Mucosa of stomach (tissue), 1 donor: ENCODE measurements at regions not wholly inside any gene's neighbourhood (a gene's known extent, or its start where the extent isn't known, plus 50 kb on each side); places are given as distances from the start of the nearest gene placed in this dataset.

Experiments used
- H3K27me3 ChIP-seq: one replicate; pipeline ENCODE4 v1.7.0; 2013; ENCODE audit warnings: mild to moderate bottlenecking, low read length; ENCODE audit not compliant: control insufficient read depth, insufficient read depth
- H3K36me3 ChIP-seq: one replicate; pipeline ENCODE4 v1.7.0; 2013; ENCODE audit warnings: low read length; ENCODE audit not compliant: control insufficient read depth, insufficient read depth
- H3K4me1 ChIP-seq: one replicate; pipeline ENCODE4 v1.7.0; 2013; ENCODE audit warnings: mild to moderate bottlenecking, low read length; ENCODE audit not compliant: control insufficient read depth, insufficient read depth
- H3K4me3 ChIP-seq: one replicate; pipeline ENCODE4 v1.7.0; 2013; ENCODE audit warnings: low read length
- H3K9ac ChIP-seq: one replicate; pipeline ENCODE4 v1.7.0; 2013; ENCODE audit warnings: mild to moderate bottlenecking, low read length, moderate library complexity
- H3K9me3 ChIP-seq: one replicate; pipeline ENCODE4 v1.7.0; 2013; ENCODE audit warnings: mild to moderate bottlenecking, low read length, moderate library complexity; ENCODE audit not compliant: control insufficient read depth
- donor health status: Pancreatic carcinoma.

DNA sequence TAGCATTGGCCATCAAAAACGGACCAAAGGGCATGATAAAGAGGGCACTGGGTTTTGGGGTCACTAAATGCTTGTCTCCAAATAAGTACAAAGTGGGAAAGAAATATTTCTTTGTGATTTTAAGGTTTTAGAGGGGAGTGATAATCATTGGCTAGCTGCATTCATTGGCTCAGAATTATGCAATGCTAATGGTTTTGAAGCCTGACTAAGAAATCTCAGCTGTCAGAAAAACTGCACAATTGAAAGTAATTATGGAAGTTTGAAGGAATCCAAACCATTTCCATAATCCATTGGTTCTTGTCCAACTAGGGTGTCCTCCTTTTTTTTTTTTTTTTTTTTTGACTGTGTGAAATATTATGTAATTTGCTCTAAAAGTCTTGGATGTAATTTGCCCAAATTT, 88.2 kb upstream of the ARGLU1 start:
- no peaks in the 10 kb centered on the region for H3K27me3 ChIP-seq

DNA sequence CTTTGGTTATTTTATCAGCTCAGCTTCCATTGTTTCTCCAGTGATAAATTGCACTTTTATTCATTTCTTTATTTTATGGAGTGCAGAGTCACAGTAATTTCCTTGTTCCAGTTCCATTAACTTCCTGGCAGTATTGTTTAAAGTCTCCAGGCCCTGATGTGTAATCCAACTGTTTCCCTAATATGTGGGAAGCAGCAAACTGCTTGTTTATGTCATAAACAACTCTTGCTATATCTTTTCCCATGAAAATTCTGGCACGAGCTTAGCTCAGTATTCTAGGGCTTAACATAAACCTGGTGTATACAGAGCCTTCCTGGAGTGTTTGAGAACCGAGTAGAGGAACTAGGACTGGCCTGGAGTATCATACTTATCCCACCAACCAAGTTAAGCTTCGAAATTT, 83.5 kb upstream of the ARGLU1 start:
- H3K9me3 ChIP-seq, result no peaks in the 10 kb centered on the region
- no peak overlapping the region for H3K9ac ChIP-seq
- H3K27me3 ChIP-seq, result no peaks in the 10 kb centered on the region
- peaks cover 23% of the 10 kb centered on the region for H3K4me1 ChIP-seq
- H3K4me3 ChIP-seq, result no peak overlapping the region
- no peaks in the 10 kb centered on the region for H3K36me3 ChIP-seq

More for the DNA sequence above, 88.2 kb upstream of the ARGLU1 start:
- H3K4me1 ChIP-seq, result peaks cover 7% of the 10 kb centered on the region
- no peak overlapping the region for H3K4me3 ChIP-seq
- no peaks in the 10 kb centered on the region for H3K36me3 ChIP-seq
- no peaks in the 10 kb centered on the region for H3K9me3 ChIP-seq
- no peak overlapping the region for H3K9ac ChIP-seq

DNA sequence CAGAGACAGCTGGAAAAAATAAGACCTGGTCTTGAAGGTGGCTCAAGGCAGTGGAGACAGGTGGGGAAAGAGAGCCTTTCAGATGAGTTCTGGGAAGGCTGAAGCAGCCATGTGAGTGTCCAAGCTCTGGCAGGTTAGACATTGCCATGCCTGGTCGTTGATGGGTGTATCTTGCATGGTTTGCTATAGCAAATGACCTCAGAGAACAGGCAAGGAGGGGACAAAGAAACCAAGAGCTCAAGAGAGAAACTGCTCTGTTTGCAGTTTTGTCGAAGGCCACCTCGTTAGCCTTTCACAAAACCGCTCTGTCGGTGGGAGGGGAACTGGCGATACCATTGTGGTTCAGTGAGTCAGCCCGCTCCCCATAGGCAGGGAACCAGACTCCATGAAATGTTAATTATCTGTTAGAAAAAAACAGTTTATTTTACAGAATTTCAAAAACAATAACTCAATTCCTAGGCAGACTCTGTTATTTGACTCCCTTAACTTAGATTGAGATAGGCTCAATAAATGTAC, 82.8 kb upstream of the ARGLU1 start:
- Histone ChIP-seq H3K36me3 (no peaks in the 10 kb centered on the region), H3K9me3 (no peaks in the 10 kb centered on the region), H3K4me1 (peaks cover 23% of the 10 kb centered on the region), H3K4me3 (no peak overlapping the region), H3K9ac (no peak overlapping the region), H3K27me3 (no peaks in the 10 kb centered on the region)

DNA sequence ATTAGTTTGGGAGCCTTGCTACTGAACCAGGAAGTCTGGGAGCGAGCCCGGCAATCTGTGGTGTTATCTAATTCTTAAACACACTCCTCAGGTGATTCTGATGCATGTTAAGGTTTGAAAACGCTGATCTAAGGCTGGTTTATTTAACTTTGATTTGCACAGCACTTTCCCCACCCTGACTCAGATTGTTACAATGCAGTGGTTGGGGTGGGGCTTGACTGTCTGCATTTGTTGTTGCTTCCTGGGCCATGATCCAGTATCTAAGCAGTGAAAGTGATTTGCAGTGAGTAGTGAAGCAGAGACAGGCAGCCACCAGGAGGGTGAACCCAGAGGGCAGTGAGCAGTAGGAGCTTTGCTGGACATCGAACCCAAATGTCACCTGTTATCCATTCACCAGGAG, 81.6 kb upstream of the ARGLU1 start:
- Histone ChIP-seq H3K4me1 (peaks cover 23% of the 10 kb centered on the region), H3K4me3 (no peak overlapping the region), H3K9ac (no peak overlapping the region), H3K27me3 (no peaks in the 10 kb centered on the region), H3K36me3 (no peaks in the 10 kb centered on the region), H3K9me3 (no peaks in the 10 kb centered on the region)

DNA sequence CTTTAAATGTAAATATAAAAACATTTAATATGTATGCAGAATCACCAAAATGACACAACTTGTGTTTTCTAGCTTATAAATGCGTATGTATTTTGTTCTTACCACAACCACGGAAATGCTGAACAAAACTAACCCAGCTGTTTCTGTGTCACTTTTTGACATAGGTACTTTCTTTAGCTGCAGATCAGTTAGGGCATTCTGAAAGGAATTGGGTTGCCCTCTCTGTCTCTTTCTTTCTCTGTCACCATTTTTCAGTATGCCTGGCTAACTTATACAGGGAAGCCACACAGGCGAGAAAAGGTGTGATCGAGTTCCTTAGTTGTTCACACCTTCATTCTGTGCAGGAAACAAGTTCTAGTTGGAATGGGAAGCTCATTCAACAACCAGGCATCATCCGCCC, 72.6 kb upstream of the ARGLU1 start:
- Histone ChIP-seq H3K4me1 (no peaks in the 10 kb centered on the region), H3K27me3 (no peaks in the 10 kb centered on the region), H3K9me3 (no peaks in the 10 kb centered on the region), H3K9ac (no peak overlapping the region), H3K4me3 (no peak overlapping the region), H3K36me3 (no peaks in the 10 kb centered on the region)

DNA sequence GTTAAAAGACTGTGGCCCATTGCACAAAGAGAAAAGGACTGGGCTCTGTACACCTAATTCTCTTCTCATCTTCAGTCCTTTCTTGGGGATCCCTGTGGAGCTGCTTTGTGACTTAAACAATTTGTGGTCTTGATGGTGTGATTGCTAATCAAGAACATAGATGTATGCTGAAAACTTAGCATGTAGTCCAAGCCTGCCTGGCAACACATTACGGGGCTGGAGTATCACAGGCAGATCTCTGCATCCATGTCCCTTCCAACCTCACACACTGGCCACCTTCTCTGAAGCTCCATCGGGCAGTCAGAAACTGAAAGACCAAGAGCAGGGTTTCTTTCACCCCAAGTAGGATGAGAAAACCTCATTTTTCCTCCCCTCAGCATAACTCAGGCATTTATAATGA, 69.6 kb upstream of the ARGLU1 start:
- Histone ChIP-seq H3K9ac (no peak overlapping the region), H3K4me1 (no peaks in the 10 kb centered on the region), H3K9me3 (no peaks in the 10 kb centered on the region), H3K27me3 (no peaks in the 10 kb centered on the region), H3K36me3 (no peaks in the 10 kb centered on the region), H3K4me3 (no peak overlapping the region)

DNA sequence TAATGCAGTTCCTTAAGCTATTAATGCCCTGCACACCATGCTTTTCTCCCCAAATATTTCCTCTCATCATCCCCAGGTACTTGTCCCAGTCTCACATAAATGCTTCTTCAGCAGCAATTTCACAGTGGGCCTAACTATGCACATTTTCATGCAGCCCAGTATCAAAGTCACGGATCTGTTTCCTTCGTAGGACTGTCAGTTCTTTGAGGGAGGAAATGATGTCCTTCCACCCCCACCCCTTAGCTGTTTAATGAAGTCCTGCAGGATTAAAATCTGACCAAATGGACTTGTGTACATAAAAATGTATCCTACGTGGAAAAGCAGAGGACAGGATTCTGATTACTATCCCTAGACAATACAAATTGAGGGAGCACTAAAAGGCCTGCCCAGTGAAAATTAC, 68.6 kb upstream of the ARGLU1 start:
- Histone ChIP-seq H3K9ac (no peak overlapping the region), H3K9me3 (no peaks in the 10 kb centered on the region), H3K27me3 (no peaks in the 10 kb centered on the region), H3K36me3 (no peaks in the 10 kb centered on the region), H3K4me3 (no peak overlapping the region), H3K4me1 (no peaks in the 10 kb centered on the region)

DNA sequence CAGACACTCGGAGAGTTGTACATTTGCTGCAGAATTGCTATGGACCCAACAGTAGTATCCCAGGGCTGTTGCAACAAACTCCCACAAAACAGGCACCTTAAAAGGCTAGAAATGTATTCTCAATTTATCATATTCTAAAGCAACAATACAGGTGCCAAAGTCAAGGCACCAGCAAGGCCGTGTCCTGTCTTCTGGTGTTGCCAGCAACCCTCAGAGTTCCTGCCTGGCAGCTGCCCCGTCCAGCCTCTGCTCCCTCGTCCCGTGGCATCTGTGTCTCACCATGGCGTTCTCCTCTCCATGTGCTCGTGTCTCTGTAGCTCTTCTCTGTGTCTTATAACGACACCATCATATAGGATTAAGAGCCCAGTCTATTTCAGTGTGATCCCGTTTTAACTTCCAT, 67.7 kb upstream of the ARGLU1 start:
- Histone ChIP-seq H3K9ac (no peak overlapping the region), H3K4me1 (no peaks in the 10 kb centered on the region), H3K36me3 (no peaks in the 10 kb centered on the region), H3K27me3 (no peaks in the 10 kb centered on the region), H3K9me3 (no peaks in the 10 kb centered on the region), H3K4me3 (no peak overlapping the region)

DNA sequence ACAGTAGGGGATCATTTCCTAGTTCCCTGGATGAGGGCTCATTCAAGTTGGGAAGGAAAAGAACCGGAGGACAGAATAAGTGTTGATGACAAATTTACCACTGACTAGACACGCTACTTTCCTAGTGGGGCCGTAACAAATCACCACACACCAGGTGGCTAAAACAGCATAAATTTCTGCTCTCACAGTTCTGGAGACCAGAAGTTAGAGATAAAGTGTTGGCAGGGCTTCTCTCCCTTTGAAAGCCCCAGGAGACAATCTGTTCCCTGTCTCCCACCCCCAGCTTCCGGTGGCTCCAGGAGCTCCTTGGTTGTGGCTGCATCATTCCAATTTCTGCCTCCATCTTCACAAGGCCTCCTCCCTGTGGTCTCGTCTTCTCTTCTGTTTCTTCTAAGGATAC, 65.4 kb upstream of the ARGLU1 start:
- Histone ChIP-seq H3K4me1 (no peaks in the 10 kb centered on the region), H3K36me3 (no peaks in the 10 kb centered on the region), H3K4me3 (no peak overlapping the region), H3K9ac (no peak overlapping the region), H3K27me3 (no peaks in the 10 kb centered on the region), H3K9me3 (no peaks in the 10 kb centered on the region)

DNA sequence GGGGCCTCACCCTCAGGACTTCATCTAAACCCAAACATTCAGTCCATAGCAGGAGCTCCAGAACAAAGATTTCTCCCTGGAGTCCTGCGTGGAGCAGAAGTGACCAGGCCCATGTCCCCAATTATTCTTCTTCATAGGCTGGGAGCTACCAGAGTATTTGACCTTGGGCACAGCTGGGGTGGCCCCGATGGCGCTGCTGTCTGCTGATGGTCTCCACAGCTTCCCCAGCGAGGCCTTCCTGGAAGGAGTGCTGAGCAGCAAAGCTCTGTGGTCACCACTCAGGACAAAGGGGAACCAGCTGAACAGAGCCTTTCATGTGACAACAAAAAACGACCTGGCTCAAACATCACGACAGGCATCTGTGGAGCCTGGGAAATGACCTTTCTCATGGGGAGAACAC, 62.7 kb upstream of the ARGLU1 start:
- no peaks in the 10 kb centered on the region for H3K27me3 ChIP-seq
- no peaks in the 10 kb centered on the region for H3K4me1 ChIP-seq
- H3K9ac ChIP-seq, result no peak overlapping the region

DNA sequence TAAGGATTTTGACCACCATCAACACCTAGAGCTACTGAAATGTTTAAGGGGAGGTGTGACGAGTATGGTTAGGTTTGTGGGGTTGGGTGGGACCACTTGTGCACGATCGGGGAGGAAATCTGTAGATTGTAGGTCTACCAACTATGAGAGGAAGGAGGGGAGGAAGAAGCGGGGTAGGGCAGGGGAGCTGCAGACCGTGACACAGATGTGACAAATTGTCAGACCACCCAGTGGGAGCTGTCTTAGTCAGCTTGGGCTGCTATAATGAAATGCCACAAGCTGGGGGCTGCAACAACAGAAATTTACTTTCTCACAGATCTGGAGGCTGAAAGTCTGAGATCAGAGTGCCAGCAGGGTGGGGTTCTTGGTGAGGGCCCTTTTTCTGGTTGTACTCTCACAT, 62.2 kb upstream of the ARGLU1 start:
- no peaks in the 10 kb centered on the region for H3K4me1 ChIP-seq
- no peaks in the 10 kb centered on the region for H3K27me3 ChIP-seq
- no peak overlapping the region for H3K4me3 ChIP-seq
- H3K9ac ChIP-seq, result no peak overlapping the region
- H3K9me3 ChIP-seq, result no peaks in the 10 kb centered on the region
- no peaks in the 10 kb centered on the region for H3K36me3 ChIP-seq

More for the DNA sequence above, 62.7 kb upstream of the ARGLU1 start:
- Histone ChIP-seq H3K36me3 (no peaks in the 10 kb centered on the region), H3K4me3 (no peak overlapping the region), H3K9me3 (no peaks in the 10 kb centered on the region)

DNA sequence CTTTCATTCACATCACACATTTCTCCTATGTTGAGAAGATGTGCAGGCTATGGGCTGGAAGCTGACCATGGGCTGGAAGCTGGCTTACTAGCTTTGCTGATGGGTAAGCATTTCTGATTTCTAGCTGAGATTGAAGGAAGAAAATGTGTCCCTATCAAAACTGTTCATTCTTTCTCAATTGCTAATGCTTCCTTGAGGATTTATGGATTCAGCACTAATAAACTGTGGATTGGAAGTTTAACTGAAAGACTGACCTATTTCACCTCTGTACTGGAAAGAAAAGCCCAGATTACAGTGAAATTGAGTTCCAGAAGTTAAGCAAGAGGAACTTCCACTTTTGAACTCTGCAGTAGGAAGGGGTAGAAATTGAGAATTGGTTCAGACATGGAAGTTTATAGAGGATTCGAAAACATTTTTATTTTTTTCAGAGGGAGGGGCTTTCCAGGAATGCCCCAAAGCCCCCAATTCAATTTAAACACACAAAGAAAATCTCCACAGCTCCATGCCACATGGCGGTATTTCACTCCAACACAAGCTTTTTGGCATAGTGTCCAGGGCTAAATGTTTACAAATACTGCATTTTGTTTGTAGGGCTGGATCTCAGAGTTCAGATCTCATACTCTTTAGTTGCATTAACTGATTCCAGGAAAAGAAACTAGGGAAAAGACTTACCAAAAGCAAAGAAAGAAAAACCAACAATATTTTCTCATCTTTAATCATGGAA, 61.2 kb upstream of the ARGLU1 start:
- H3K4me3 ChIP-seq, result no peak overlapping the region
- no peak overlapping the region for H3K9ac ChIP-seq
- H3K36me3 ChIP-seq, result no peaks in the 10 kb centered on the region
- no peaks in the 10 kb centered on the region for H3K27me3 ChIP-seq
- no peaks in the 10 kb centered on the region for H3K4me1 ChIP-seq
- no peaks in the 10 kb centered on the region for H3K9me3 ChIP-seq

DNA sequence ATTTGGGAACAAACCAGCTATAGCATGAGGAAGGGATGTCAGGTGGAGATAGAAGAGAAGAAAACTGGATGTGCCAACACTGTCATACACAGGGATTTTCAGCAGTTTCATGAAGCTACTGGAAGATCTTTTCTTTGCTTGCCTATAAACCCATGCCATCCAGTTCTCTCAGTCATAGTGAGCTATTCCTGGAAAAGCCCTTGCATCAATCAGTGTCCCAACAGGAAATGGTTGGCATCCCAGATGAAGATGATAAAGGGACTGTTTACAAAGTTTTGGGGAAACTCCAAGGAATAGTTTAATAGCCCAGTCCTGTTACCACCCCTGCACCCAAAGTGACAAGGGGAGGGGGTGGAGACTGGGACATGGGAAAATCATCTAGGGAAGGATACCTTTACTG, 58.5 kb upstream of the ARGLU1 start:
- Histone ChIP-seq H3K9me3 (no peaks in the 10 kb centered on the region), H3K36me3 (no peaks in the 10 kb centered on the region), H3K27me3 (no peaks in the 10 kb centered on the region), H3K4me3 (no peak overlapping the region), H3K9ac (no peak overlapping the region), H3K4me1 (no peaks in the 10 kb centered on the region)
